NOMO-1 (cell line): ENCODE measurements at regions not wholly inside any gene's neighbourhood (a gene's known extent, or its start where the extent isn't known, plus 50 kb on each side); places are given as distances from the start of the nearest gene placed in this dataset.

ENCODE experiments used
- DNase-seq, 2 experiments: peaks; one replicate each; lab custom pipeline; 2025; ENCODE audit not compliant: unreplicated experiment in 2 of 2; lab: John Stamatoyannopoulos, UW

DNA sequence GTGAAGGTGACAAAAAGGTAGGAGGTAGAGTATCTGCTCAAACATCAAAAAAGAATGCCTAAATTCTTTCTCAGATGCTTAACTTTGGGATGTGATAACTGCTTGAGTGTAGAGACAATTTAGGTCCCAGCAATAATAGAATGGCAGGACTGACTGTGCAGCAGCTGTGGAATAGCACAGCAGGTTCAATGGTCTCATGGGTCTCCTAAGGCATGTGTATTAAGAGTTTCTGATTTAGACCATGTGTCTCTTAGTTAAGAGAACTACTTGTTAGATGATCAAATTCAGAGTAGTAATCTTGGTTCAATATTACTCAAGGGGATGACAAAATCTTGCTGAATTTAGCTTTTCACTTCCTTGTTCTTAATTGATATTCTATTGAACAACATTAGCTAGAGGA, 72.0 kb downstream of the ALX1 start:
- DNase-seq, result no peak

DNA sequence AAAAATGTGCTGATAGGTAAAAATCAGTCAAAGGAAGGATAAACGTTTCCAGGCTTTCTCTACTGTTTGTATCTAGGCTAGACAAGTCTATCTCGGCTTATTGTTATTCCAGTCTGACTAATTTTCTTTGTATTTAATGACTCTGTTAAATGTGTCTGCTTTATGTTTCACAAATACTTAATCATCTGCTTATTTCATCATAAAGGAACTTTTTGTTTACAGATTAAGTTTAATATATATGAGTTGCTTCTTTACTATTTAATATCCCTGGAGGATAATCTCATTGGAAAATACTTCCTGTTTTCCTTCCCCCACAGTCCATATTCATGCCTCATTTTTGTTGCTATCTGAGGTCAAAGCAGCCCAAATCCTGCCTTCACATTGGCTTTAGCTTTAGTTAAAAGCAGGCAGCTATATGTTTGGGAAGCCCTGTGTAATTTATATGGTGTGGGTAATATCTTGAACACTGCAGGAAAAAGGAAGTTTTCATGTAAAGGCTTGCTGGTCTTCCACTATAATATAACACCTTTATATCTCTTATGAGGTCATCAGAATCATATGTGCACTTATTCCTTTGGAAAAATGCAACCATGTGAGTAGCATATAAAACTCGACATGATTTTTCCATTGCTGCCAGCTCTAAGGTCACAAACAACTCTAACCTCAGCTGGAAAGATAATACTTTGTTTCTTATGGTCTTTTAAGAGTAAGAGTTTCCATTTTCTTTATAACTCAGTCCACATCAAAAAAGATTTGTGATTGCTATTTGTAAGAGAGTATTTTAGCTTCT, 76.8 kb downstream of the ALX1 start:
- DNase-seq, result no peak

DNA sequence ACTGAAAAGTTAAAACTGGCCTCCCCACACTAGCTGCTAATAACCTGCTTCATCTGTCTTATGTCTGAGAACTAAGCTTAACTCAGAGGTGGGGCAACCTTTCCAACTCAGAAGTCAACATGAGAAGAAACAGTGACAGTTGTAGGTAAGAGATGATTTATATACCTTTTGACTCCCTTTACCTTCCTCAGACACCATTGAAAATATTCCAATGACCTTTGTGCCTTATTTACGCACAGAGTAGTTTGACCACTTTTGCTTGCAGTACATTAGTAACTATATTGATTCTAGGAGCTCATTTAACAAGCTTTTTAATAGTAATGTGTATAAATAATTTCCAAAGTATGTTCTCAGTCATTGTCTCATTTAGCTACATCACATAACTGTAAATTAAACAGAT, 77.6 kb downstream of the ALX1 start:
- no peak for DNase-seq

DNA sequence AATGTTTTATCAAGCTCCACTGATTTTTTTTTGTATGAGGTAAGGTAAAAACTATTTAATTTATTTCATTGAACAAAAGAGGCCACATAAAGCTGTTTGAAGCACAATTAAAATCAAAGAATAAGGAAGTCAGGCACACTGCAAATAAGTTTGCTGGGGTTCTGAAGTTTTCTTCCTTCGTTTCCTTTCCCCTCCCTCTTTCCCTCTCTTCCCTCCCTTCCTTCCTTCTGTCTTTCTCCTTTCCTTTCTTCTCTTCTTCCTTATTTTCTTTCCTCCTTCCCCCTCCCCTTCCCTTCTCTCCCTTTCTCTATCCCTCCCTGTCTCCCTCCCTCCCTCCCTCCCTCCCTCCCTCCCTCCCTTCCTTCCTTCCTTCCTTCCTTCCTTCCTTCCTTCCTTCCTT, 78.7 kb downstream of the ALX1 start:
- DNase-seq, result no peak

DNA sequence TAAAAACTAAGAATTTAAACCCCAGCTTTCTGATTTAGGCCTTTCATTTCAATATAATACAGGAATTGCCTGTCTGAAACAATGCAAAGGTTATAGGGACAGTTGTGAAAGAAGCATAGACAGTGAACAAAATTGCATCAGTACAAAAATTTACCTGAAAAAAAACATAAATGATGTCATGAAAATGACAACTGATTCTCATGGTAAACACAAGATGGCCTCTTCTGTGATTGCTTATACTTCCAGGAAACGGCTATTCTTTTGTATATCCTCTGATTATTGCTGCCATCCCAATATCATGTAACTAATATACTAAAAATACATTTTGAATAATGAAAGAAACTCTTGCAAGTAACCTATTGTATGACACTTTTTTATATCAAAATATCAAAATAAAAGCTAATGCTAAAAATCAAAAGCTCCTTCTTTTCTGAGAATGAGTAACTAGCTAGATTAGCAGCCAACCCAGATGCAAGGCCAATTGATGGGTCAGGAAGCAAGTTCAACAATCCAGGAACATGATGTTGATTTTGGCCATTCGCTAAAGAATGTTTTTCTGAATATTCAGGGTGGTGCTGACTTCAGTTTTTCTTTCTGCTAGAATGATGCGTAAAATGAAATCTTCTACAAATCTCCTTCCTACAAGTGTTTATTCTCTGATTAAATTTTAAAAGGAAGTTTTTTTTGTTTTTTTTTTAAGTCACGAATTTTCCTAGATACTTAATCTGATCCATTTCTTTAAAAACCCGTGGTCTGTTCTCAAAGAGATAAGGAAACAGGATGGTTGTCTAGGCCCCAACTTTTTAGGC, 83.6 kb downstream of the ALX1 start:
- no peak for DNase-seq

DNA sequence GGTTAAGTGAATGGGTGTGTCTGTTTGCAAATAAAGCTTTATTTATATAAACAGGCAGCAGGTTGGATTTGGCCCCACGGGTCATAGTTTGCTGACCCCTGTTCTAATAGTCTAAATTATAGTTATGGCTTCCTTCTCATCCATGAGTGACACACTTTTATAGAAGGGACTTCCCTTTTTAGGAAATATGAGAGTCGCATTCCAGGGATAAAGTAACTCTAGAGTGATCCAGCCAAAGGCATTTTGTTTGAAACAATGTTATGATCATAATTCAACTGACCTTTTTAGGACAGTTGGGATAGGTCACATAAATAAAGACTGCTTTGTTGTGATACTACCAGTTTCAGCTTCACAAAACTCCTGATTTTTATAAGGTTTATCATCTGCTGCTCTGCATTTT, 87.9 kb downstream of the ALX1 start:
- DNase-seq, result no peak

DNA sequence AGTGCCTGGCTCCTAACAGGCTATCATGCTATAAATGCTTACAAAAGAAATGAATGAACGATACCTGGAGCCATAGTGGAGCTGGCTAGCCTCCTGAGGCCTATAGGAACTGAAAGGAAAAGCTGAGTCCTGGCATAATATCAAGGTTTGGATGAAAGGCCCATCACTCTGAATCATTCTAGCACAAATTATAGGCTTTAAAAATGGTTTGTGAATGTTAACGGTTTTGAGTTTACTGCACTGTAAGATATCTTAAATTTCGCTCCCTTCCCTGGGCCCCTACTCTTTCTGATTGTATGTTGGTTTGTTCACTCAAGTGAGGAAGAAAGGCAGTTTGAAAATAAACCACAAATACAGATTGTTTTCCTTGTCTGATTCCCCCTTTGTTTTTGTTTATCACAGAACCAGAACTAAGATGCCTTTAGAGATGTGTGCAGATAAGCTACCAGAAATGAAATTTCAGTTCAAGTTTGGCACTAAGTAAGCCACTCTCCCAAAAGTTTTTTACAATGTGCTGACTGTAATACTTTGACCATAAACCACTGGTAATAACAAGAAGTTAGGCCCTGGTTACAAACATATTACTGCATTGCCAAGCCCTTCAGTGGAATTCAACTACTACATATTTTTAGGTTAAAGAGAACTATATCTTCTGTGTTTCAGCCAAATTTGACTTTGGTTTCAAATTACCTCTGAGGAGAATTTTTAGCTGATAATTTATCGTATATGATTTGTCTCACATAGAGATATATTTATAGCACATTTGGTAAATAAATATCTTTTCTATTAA, 89.5 kb downstream of the ALX1 start:
- no peak for DNase-seq

DNA sequence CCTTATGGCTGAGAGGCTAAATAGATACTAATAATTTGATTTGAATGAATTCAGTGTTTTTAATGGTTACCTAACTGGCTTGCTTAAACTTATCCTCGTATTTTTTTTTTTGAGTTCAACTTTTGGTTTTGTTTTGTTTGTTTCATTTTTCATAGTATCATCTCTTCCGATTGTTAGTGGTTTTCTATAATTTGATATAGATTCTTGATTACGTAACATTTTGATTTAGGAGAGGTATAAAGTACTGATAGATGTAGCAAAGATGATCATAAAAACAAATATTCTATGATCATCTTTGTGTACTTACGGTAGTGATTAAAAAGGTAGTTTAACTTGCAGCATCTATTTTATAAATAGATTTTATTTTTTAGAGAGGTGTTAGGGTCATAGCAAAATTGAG, 93.0 kb downstream of the ALX1 start:
- no peak for DNase-seq

DNA sequence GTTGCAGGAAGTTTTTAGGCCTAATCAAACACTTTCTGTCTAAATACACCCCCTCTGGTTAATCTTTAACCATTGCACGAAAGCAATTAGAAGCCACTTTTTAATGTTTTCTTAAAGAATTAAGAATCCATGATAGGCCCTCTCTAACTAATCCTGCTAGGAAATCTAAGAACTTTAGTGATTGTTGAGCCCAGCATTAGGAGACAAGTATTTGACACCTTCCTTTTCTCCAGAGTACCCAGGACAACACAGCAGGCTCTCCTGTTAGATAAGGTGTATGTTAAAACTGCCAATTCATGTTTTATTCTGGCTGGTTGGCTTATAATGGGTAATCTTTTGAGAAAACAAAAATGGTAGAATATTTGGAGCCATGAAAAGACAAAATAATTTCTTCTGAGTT, 95.0 kb downstream of the ALX1 start:
- DNase-seq, result no peak

DNA sequence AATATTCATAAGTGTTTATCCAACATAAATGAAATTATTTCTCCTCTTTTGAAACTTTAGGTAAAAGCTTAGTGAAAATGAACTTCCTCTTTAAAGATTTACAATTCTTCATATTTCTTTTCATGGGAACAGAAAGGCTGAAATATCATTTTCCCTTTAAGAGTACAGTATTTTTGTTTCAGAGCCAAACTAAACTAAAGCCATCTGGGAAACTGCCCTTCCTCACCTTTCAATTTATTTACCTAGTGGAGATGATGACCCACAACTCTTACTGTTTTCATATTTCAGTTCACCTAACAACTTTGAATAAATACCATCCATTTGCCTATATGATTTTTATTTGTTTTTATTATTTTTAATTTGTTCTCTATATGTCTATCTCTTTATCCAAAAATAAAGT, 105.4 kb downstream of the ALX1 start:
- DNase-seq, result no peak

DNA sequence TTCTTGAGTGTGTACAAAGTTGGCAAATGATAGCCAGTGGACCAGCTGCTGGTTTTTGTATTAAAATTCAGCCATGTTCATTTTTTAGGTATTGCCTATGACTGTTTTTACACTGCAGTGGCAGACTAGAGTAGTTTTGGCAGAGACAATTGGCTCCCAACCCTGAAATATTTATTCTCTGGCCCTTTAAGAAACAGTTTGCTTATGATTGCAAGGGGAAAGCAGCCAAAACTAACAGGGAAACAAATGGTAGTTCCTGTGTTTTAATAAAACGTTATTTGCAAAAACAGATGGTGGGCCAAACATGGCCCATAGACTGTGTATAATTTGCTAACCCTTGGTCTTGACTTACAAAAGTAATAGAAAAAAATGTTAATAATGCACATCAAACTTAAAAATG, 110.2 kb downstream of the ALX1 start:
- no peak for DNase-seq

DNA sequence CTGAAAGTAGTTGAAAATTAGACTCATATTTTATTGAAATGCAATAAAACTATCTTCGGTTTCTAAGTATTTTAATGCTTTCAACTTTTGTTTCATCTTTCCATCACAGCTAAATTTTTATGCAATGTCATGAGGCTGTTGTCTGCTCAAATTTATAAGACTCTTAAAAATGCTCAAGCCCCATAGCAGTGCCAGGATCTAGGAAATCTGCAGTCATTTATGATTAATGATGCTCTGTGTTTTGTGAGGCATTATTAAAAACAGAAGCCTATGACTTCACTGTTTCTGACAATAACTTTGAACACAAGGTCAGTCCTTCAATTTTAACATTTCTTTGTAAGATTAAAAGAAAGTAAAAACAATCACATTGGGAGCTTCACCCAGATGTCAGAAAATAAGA, 112.5 kb downstream of the ALX1 start:
- no peak for DNase-seq

DNA sequence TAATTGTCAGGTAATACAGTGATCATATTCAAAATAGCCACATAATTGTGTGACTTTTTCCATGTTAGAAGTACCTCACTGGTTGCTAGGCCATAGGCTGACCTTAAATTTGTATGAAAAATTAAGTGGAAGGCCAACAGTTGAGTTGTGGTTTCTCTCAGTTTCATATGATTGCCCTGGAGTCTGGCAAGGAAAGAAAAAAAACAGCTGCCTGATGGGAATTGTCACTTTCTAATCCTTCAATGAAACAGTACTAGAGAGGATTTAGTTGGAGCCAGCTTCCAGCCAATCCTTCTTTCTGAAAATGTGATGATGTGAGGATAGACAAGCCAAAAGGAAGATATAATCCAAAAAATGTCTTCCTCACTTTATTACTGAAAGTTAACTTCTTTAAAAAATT, 113.6 kb downstream of the ALX1 start:
- DNase-seq, result no peak

DNA sequence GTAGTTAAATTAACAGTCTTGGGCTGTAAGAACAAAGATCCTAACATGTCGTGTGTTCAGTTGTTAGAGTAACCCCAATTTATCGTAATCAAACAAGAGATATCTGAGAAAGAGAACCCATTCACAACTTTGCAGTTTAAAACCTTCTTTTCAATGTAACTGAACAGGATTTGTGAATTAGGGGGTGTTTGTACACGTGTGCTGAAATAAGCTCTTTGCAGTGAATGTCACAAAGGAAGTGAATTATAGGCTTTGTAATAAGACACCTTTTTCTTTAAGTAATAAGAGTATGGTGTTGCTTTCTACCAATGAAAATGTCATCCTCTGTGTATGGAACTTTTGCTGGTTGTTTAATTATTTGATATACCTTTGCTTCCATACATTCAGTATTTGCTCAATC, 114.0 kb downstream of the ALX1 start:
- no peak for DNase-seq

DNA sequence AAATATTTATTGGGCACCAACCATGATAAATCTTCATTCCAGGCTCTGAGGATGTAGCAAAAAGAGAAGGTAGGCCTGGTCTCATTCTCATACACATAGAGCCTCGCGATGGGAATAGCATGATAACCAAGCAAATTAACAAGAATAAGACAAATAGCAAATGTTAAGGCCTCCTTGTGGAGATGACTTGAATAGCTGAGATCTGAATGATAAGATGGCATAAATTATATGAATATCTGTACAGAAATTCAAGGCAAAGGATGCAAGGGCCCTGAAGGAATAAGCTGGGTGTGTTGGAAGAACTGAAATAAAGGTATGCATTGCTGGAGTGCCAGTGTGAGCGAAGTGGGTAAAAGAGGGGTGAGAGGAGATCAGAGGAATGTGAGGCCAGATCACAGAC, 114.8 kb downstream of the ALX1 start:
- DNase-seq, result no peak

DNA sequence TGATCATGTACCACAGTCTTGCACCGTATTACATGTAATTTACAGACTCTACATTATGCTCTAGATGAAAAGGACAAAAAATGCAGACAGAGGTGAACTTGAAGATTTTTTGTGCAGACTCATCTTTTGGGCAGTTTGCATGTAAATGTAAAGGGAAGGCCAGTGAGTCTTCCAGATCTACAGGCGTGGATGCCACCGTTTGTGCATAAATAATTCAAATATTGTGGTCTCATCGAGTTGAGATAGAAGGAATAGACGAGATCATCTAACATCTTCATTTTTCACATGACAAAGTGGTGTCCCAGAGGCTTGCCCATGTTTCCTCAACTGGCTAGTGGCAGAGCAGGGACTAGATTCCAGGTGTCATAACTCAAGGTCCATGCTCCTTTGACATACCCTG, 125.2 kb downstream of the ALX1 start:
- no peak for DNase-seq

DNA sequence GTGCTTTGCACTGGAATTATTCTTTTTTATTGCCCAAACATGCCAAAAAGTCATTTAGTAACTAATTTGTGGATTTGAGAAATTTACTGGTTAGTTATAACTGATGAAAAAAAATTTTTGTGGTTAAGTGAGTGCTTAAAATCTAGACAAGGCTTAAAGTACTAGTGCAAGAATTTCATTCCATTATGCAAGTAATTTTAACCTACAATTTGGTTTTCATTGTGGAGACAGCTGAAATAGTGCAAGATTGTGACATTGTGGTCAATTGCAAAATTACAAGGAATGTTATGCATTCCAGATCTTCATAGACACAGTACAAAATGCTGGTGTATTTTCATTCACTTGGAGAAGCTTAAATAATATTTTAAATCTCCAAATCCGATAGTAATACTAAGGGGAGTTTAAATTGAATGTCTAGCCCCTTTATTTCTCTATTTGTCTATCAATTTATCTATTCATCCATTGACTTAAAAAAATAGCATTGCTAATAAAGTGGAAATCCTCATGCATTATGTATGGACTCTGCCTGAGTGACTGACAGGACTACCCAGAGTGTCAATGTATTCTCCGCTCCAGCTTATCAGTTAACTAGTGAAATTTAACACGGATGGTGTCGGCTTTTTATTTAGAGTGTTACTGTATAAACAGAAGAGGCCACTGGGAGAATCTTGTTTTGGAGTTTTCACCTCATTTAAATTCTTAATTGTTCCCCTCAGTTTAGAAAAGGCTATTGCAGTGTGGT, 125.9 kb downstream of the ALX1 start:
- DNase-seq, result no peak

DNA sequence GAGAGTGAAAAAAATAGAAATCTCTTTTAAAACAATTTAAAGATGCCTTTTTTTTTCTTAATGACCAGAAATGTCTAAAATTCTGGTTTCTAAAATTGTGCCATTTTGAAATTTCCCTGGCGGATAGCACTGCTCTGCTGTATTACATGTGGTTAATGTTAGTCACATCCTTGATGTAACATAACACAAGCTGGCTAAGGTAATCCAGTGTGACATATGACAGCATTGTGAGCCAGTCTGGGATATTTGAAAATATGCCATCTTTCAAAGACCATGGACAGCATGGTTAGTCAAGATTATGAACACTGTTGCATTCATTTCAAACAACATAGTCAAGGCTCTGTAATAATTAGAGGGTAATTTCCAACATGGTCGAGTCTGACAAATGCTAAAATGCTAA, 133.2 kb downstream of the ALX1 start:
- no peak for DNase-seq

DNA sequence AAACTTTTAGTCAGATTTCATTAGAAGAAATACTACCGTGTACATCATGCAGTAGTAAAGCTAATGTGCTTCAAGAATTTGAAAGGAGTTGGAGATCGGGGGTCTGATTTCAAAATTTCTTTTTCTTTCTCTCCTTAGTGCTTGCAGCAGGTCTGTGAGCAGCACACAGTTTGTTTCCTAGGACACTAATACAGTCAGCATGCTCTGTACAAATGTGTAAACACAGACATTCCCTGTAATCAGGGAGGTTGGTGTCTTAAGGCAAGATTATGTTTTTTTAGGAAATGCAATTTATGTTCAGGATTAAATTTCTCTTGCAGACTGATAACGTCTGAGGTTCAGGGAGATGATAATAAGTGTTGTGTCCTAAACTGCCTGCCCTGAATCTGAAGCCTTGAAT, 142.7 kb downstream of the ALX1 start:
- no peak for DNase-seq

DNA sequence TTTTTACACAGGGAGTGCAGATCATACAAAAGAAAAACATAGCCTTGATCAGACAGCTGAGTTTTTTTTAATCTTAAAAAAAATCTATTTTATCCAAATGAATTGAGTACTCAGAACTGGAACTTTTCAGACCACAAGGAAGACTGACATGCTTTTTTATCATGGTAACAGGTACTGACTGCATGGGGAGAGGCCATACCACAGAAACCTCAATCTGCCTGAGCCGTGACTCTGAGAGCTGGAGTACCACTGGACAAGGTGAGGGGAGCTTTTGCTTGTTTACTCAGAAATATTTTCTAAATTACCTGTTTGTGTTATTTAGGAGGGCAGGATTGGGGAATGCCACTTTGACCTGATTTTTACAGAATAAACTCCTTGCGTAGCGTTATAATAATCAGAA, 143.9 kb downstream of the ALX1 start:
- no peak for DNase-seq
